AG09319 (cell line): ENCODE measurements at regions not wholly inside any gene's neighbourhood (a gene's known extent, or its start where the extent isn't known, plus 50 kb on each side); places are given as distances from the start of the nearest gene placed in this dataset.
A peak's percentile ranks its signal among the peaks of the same experiment; 100 is the strongest.
"Not testable (repeated sequence)": the region's sequence is repeated elsewhere in the genome, so short reads cannot be mapped to it uniquely, and the experiment has no call there.

ENCODE experiments used
- DNase-seq: peaks from one replicate; pipeline ENCODE4 v3.0.0-alpha.2; 2010; ENCODE audit warnings: low read depth; ENCODE audit errors: extremely low read depth
- TF ChIP-seq, protein P1 (sequence below): IDR thresholded peaks from 2 replicates; pipeline ENCODE4 v1.5.1; 2011; ENCODE audit warnings: low read depth, mild to moderate bottlenecking, inconsistent platforms, low read length, moderate library complexity

DNA sequence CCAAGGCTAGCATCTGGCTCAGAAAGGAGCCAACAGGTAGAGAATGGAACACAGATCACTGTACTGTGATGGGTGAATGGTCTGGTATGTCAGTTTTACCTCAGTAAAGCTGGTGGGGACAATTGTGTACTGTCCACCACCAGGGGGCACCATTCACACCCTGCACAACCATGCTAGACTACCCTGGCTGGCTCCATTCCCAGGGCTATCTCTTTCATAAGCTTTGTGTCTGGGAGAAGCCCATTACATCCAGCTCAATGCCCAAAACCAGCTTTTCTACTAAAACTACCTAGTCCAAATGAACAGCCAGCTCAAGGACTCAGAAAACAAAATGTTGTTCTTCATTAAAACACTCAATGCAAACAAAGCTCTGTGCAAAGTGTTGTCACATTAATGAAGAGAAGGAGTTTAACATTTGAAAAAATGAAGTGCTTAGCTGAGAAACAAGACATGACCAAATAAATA lies 62.0 kb upstream of the RASAL2 start:
- DNase-seq = peak; percentile 89
- TF ChIP-seq, protein P1, sequence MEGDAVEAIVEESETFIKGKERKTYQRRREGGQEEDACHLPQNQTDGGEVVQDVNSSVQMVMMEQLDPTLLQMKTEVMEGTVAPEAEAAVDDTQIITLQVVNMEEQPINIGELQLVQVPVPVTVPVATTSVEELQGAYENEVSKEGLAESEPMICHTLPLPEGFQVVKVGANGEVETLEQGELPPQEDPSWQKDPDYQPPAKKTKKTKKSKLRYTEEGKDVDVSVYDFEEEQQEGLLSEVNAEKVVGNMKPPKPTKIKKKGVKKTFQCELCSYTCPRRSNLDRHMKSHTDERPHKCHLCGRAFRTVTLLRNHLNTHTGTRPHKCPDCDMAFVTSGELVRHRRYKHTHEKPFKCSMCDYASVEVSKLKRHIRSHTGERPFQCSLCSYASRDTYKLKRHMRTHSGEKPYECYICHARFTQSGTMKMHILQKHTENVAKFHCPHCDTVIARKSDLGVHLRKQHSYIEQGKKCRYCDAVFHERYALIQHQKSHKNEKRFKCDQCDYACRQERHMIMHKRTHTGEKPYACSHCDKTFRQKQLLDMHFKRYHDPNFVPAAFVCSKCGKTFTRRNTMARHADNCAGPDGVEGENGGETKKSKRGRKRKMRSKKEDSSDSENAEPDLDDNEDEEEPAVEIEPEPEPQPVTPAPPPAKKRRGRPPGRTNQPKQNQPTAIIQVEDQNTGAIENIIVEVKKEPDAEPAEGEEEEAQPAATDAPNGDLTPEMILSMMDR = peak; percentile 80

DNA sequence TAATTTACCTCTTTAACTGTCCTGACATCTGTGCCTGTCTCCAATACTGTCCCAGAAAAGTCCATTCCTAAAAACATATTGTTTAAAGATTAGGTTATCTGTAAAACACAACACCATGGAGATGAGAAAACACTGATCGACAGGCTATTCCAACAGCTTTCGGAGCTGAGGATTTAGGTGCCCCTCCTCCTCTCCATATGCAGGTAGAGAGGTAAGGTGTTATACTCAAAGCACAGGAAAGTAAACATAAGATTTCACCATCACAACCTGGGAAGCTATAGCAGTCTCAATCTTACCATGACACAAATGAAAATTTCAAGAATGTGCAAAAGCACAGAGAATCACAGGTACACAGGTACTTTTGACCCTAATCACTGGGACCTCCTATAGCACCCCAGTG lies 60.9 kb upstream of the RASAL2 start:
- TF ChIP-seq, protein P1 = no peak
- DNase-seq = no peak

DNA sequence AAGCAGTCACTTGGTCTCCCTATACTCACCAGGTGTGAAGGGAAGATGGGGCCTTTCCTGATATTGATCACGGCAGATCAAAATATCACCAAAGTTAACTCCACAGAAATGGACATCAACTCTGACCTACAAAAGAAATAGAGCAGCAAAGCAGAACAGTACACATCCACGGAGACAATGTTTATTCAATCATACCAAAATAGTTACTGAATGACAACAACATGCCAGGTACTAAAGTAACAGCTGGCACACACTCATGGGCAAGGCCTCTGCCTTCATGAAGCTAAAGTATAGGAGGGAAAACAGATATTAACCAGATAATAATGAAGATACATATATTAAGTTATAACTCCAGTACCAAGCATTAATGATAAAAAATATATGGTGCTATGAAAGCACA lies 59.2 kb upstream of the RASAL2 start:
- TF ChIP-seq, protein P1 = no peak
- no peak for DNase-seq

DNA sequence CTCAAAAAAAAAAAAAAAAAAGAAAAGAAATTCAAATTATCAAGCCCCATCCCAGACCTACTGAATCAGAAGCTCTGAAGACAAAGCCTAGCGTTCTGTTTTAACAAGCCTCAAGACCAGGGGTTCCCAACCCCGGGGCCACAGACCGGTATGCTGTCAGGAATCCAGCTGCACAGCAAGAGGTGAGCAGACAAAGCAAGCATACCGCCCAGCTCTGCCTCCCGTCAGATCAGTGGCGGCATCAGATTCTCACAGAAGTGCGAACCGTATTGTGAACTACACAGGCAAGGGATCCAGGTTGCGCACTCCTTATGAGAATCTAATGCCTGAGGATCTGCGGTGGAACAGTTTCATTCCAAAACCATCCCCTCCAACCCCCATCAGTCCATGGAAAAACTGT lies 57.8 kb upstream of the RASAL2 start:
- DNase-seq = no peak
- TF ChIP-seq, protein P1 = no peak

DNA sequence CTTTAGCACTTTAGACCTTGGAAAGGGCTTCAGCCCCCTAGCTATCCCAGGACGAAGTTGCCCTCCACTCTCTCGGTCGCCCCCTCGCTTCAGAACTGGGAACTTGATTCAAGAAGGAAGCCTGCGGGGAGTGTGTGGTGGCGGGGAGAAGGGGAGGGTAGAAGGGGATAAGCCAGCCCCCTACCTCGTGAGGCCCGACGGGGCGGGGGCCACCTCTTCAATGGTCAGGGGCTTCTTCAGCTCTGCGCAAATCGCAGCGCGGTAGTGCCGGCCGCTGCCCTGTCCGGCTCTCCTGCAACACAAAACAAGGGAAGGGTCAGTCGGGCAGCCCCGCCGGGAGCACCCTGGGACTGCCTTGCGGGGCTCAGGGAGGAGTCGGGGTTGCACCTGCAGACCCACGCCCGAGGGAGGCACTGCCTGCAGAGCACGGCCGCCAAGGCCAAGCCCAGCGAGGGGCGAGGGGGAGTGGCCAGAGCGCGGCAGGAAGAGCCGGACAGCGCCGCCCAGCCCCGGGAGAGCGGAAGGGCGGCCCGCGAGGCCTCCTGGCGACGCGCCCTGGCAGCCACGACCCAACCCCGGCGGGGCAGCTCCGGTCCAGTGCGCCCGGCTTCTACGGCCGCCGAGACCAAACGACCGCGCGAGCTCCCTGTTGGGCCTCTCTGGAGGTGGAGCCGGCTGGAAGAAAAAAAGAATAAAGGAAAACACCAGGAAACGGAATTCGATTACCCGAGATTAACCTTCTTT lies 56.2 kb upstream of the RASAL2 start:
- TF ChIP-seq, protein P1 = peak; percentile 39
- DNase-seq = peak; percentile 45

DNA sequence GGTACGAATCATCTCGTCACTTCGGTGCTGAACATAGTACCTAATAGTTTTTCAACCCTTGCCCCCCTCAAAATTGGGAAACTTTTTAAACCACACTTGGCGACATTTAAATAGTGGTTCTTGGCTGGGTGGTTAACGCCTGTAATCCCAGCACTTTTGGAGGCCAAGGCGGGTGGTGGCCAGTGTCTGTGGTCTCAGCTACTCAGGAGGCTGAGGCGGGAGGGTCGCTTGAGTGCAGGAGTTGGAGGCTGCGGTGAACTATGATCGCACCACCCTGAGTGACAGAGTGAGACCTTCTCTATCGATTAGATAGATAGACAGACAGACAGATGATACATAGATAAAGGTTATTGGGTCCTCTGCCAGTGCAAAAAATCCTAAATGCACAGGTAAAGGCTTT lies 55.5 kb upstream of the RASAL2 start:
- DNase-seq = no peak
- TF ChIP-seq, protein P1 = no peak

DNA sequence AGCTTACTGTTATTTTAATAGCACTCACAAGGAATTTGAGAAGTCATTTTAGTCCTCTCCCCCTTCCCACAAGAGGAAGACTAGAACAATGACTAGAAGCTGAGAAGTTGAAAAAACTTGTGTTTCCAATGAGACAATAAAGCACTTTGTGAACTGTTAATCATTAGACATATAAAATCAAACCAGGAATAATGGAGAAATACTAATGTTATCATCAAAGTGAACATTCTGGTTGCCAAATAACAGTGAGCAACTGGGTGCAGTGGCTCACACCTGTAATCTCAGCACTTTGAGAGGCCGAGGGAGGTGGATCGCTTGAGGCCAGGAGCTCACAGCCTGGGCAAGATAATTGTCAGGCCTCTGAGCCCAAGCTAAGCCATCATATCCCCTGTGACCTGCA lies 54.0 kb upstream of the RASAL2 start:
- TF ChIP-seq, protein P1 = no peak
- no peak for DNase-seq

DNA sequence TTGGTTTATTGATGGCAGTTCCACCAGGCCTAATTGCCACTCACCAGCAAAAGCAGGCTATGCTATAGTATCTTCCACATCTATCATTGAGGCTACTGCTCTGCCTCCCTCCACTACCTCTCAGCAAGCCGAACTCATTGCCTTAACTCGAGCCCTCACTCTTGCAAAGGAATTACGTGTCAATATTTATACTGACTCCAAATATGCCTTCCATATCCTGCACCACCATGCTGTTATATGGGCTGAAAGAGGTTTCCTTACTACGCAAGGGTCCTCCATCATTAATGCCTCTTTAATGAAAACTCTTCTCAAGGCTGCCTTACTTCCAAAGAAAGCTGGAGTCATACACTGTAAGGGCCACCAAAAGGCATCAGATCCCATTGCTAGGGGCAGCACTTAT lies 50.0 kb upstream of the RASAL2 start:
- DNase-seq = not testable (repeated sequence)
